HepG2 (cell line): ENCODE measurements at regions not wholly inside any gene's neighbourhood (a gene's known extent, or its start where the extent isn't known, plus 50 kb on each side); places are given as distances from the start of the nearest gene placed in this dataset.

Experiments
- ATAC-seq: fragments of 200-7000 bp; cut with Tn5 transposase; 3 replicates; pipeline ENCODE4 v1.9.1; 2020; ENCODE audit warnings: mild to moderate bottlenecking, moderate library complexity
- BruUV-seq: library from RNA; stranded (reverse); fragments of 400-500 nt; replicated peaks from 2 replicates; lab custom pipeline; 2021; lab: Mats Ljungman, UMichigan
- CTCF ChIA-PET: fragments of 300-600 bp; formaldehyde crosslinking; extraction: SDS; loops from one replicate; lab custom pipeline; 2021; ENCODE audit warnings: low total read pairs, inconsistent platforms, low intra/inter-chr PET ratio; lab: Yijun Ruan, JAX
- POLR2A ChIA-PET: fragments of 350-600 bp; sonication (Branson Sonifier 250); formaldehyde crosslinking; loops from one replicate; lab custom pipeline; 2020; ENCODE audit warnings: antibody characterized with exemption, inconsistent platforms; lab: Yijun Ruan, JAX
- DNase-seq: peaks from one replicate; pipeline ENCODE4 v3.0.0-alpha.2; 2015; ENCODE audit warnings: low spot score
- FAIRE-seq: peaks from 3 replicates; lab custom pipeline; 2011; peaks lifted over from hg19 to GRCh38; lab: Jason Lieb, UNC
- H2AFZ ChIP-seq: one replicate; pipeline ENCODE4 v1.6.1; 2011; ENCODE audit warnings: low read length, inconsistent platforms
- H3K27ac ChIP-seq: fragments of 300-600 bp; 3 replicates; pipeline ENCODE4 v1.8.0; 2011; ENCODE audit warnings: mixed run types, mild to moderate bottlenecking, mixed read lengths, low read length, inconsistent platforms; ENCODE audit not compliant: insufficient read depth; ENCODE audit errors: extremely low read length
- H3K27me3 ChIP-seq, 2 experiments: fragments of 200-600 bp in 1 of 2; 2 replicates in 1 of 2; 3 replicates in 1 of 2; pipeline versions ENCODE4 v1.6.0 to v1.8.0; 2011; ENCODE audit warnings: low read length in 2 of 2, mild to moderate bottlenecking in 2 of 2, moderate library complexity in 2 of 2, inconsistent platforms in 1 of 2; ENCODE audit not compliant: insufficient read depth in 2 of 2, control insufficient read depth in 1 of 2
- H3K36me3 ChIP-seq, 2 experiments: fragments of 200-600 bp in 1 of 2; replicated peaks in 1 of 2; 2 replicates in 1 of 2; 3 replicates in 1 of 2; pipeline versions ENCODE4 v1.5.1 to v1.8.0; 2011; ENCODE audit warnings: low read length in 2 of 2, inconsistent platforms in 1 of 2; ENCODE audit not compliant: insufficient read depth in 2 of 2, control insufficient read depth in 1 of 2
- H3K4me1 ChIP-seq: 2 replicates; pipeline ENCODE4 v1.5.1; 2012; ENCODE audit warnings: low read length, inconsistent platforms; ENCODE audit not compliant: insufficient read depth
- H3K4me2 ChIP-seq: 2 replicates; pipeline ENCODE4 v1.6.0; 2011; ENCODE audit warnings: low read depth, low read length, inconsistent platforms
- H3K4me3 ChIP-seq, 3 experiments: fragments of 200-600 bp in 1 of 3; sonication (generic), shearing (Covaris generic) in 1 of 3; replicated peaks in 1 of 3; 2 replicates each; pipeline ENCODE4 v1.5.1; 2011 to 2016; ENCODE audit warnings: low read length in 3 of 3, inconsistent platforms in 2 of 3, low read depth in 2 of 3, mild to moderate bottlenecking in 2 of 3, control low read depth in 1 of 3, mixed read lengths in 1 of 3; ENCODE audit not compliant: insufficient read depth in 1 of 3
- H3K79me2 ChIP-seq: one replicate; pipeline ENCODE4 v1.6.1; 2011; ENCODE audit warnings: low read length, inconsistent platforms; ENCODE audit not compliant: insufficient read depth
- H3K9ac ChIP-seq: 2 replicates; pipeline ENCODE4 v1.6.0; 2011; ENCODE audit warnings: mild to moderate bottlenecking, low read depth, low read length, inconsistent platforms; ENCODE audit not compliant: insufficient read depth
- H3K9me3 ChIP-seq: 2 replicates; pipeline ENCODE4 v1.5.1; 2012; ENCODE audit warnings: mild to moderate bottlenecking, low read length
- H4K20me1 ChIP-seq: 2 replicates; pipeline ENCODE4 v1.6.0; 2011; ENCODE audit warnings: inconsistent platforms, mild to moderate bottlenecking, low read length, moderate library complexity; ENCODE audit not compliant: insufficient read depth
- GLI4 ChIP-seq: sonication (generic); formaldehyde crosslinking; IDR thresholded peaks from 2 replicates; pipeline ENCODE4 v1.5.1; 2020; ENCODE audit warnings: missing genetic modification reagents, mild to moderate bottlenecking, moderate library complexity, borderline replicate concordance
- MAF1 ChIP-seq: sonication (generic); formaldehyde crosslinking; IDR thresholded peaks from 2 replicates; pipeline ENCODE4 v1.5.0; 2020; ENCODE audit warnings: missing genetic modification reagents, borderline replicate concordance
- NFYB ChIP-seq: sonication (generic); formaldehyde crosslinking; IDR thresholded peaks from 2 replicates; pipeline ENCODE4 v1.4.0; 2020; ENCODE audit warnings: missing genetic modification reagents
- ZNF234 ChIP-seq: sonication (generic); formaldehyde crosslinking; conservative IDR thresholded peaks from 2 replicates; pipeline ENCODE4 v1.5.1; 2020; ENCODE audit warnings: mild to moderate bottlenecking, missing genetic modification reagents
- ZNF343 ChIP-seq: sonication (generic); formaldehyde crosslinking; IDR thresholded peaks from 2 replicates; pipeline ENCODE4 v1.4.0; 2020; ENCODE audit warnings: mild to moderate bottlenecking, missing genetic modification reagents
- ZNF549 ChIP-seq: sonication (generic); formaldehyde crosslinking; IDR thresholded peaks from 2 replicates; pipeline ENCODE4 v1.5.0; 2020; ENCODE audit warnings: missing genetic modification reagents
- ZNF674 ChIP-seq: sonication (generic); formaldehyde crosslinking; IDR thresholded peaks from 2 replicates; pipeline ENCODE4 v1.5.0; 2020; ENCODE audit warnings: low read depth, mild to moderate bottlenecking, missing genetic modification reagents
- ZNF7 ChIP-seq: IDR thresholded peaks from 2 replicates; pipeline ENCODE4 v1.6.1; 2016; ENCODE audit warnings: missing biosample characterization, missing genetic modification reagents
- WGBS: methylation state at CpG from one replicate; pipeline ENCODE4 v1.1.6; 2017; ENCODE audit warnings: low lambda C conversion rate; 5-methylcytosine and 5-hydroxymethylcytosine counted together
- in situ Hi-C: cut with HindIII; loops from 2 replicates; pipeline ENCODE4 v1.10.0; 2017; ENCODE audit warnings: low pct_unique_long_range_greater_than_20kb; ENCODE audit not compliant: extremely low pct_ligation_motif_present
- intact Hi-C: fragments of 100-400 bp; cut with micrococcal nuclease; formaldehyde crosslinking; loops from one replicate; pipeline ENCODE4 v1.10.0; 2022; ENCODE audit not compliant: unreplicated experiment
- TF ChIP-seq, protein P1 (sequence below): sonication (generic); formaldehyde crosslinking; IDR thresholded peaks from 2 replicates; pipeline ENCODE4 v1.5.0; 2020; ENCODE audit warnings: missing genetic modification reagents
- TF ChIP-seq, protein P2 (sequence below), 2 experiments: sonication (generic) in 1 of 2; formaldehyde crosslinking in 1 of 2; IDR thresholded peaks; 2 replicates each; pipeline versions ENCODE4 v1.4.0 to v1.6.1; 2016 to 2020; ENCODE audit warnings: borderline replicate concordance in 1 of 2, low read depth in 1 of 2, mild to moderate bottlenecking in 1 of 2, missing genetic modification reagents in 1 of 2
- TF ChIP-seq, protein P3 (sequence below): sonication (generic); formaldehyde crosslinking; IDR thresholded peaks from 2 replicates; pipeline ENCODE4 v1.8.0; 2022; ENCODE audit warnings: mild to moderate bottlenecking, missing genetic modification reagents, moderate library complexity
- TF ChIP-seq, protein P4 (sequence below): sonication (generic); formaldehyde crosslinking; IDR thresholded peaks from 2 replicates; pipeline ENCODE4 v1.5.0; 2020; ENCODE audit warnings: missing genetic modification reagents

DNA sequence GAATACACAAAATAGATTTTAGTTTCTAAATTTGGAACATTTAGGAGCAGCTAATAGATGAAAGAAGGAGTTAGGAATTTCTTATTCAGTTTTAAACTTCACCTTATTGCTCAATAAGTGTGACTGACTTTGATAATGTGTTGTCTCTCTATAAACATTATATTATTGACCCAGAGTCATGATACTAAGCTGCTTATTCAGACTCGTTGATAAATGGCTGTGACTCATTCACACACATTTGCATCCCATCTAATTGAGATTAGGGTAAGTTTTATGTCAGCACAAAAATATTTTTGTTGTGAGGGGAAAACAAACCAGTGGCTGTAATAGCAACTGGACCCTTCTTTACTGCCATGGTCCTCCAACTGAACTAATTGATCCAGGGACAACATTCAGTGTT, 137.6 kb downstream of the GOLIM4 start:
- intact Hi-C loops (no loop called here), in situ Hi-C loops (no loop called here)
- FAIRE-seq (no peak), ATAC-seq (no peak), DNase-seq (no peak)
- H3K27me3 ChIP-seq = no peaks in the 10 kb centered on the region
- no peak overlapping the region for H2AFZ ChIP-seq
- H3K4me1 ChIP-seq = no peaks in the 10 kb centered on the region
- H3K9ac ChIP-seq = no peak overlapping the region
- BruUV-seq = no TSS peak
- POLR2A ChIA-PET = no interaction called here
- no peaks in the 10 kb centered on the region for H4K20me1 ChIP-seq
- H3K79me2 ChIP-seq = no peaks in the 10 kb centered on the region
- H3K27ac ChIP-seq = no peak overlapping the region
- no peaks in the 10 kb centered on the region for H3K36me3 ChIP-seq
- no peak overlapping the region for H3K4me3 ChIP-seq
- no peak for TF ChIP-seq NFYB
- TF ChIP-seq, protein P1, sequence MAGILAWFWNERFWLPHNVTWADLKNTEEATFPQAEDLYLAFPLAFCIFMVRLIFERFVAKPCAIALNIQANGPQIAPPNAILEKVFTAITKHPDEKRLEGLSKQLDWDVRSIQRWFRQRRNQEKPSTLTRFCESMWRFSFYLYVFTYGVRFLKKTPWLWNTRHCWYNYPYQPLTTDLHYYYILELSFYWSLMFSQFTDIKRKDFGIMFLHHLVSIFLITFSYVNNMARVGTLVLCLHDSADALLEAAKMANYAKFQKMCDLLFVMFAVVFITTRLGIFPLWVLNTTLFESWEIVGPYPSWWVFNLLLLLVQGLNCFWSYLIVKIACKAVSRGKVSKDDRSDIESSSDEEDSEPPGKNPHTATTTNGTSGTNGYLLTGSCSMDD = no peak
- WGBS = 0% methylated on average over 1 of the region's 1 CpG
- no peak overlapping the region for H3K4me2 ChIP-seq
- CTCF ChIA-PET = no interaction called here
- H3K9me3 ChIP-seq = no peaks in the 10 kb centered on the region

DNA sequence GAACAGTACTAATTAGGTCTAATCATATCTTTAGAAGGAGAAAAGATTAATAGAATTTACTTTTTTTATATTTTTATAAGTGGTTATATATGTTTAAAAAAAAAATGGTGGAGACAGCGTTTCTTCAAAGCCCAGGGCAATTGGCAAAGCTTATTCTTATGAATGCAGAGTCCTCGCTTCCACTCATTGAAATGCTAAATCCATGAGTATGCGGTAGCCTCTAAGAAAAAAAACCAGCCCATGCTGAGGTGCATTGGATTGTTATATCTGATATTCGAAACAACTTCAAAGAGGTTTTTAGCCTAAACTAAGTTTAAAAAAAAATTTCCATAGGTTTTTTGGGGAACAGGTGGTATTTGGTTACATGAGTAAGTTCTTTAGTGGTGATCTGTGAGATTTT, 142.8 kb downstream of the GOLIM4 start:
- Histone ChIP-seq H3K4me2 (no peak overlapping the region), H3K27ac (no peak overlapping the region), H3K36me3 (no peaks in the 10 kb centered on the region), H3K27me3 (no peaks in the 10 kb centered on the region), H3K4me1 (no peaks in the 10 kb centered on the region), H3K79me2 (no peaks in the 10 kb centered on the region), H3K9ac (no peak overlapping the region), H4K20me1 (no peaks in the 10 kb centered on the region), H3K9me3 (no peaks in the 10 kb centered on the region), H3K4me3 (no peak overlapping the region), H2AFZ (no peak overlapping the region)
- ChIA-PET POLR2A (no interaction called here), CTCF (no interaction called here)
- in situ Hi-C loops (no loop called here), intact Hi-C loops (no loop called here)
- DNase-seq = no peak
- 31% methylated on average over 4 of the region's 4 CpGs for WGBS
- ATAC-seq = no peak
- BruUV-seq = no TSS peak
- no peak for FAIRE-seq
- TF ChIP-seq ZNF234 (CRISPR knock-in tag) (no peak), ZNF674 (CRISPR knock-in tag) (no peak), ZNF7 (CRISPR knock-in tag) (no peak), MAF1 (no peak), ZNF549 (CRISPR knock-in tag) (no peak), ZNF343 (no peak), GLI4 (CRISPR knock-in tag) (no peak)
- TF ChIP-seq, protein P2, sequence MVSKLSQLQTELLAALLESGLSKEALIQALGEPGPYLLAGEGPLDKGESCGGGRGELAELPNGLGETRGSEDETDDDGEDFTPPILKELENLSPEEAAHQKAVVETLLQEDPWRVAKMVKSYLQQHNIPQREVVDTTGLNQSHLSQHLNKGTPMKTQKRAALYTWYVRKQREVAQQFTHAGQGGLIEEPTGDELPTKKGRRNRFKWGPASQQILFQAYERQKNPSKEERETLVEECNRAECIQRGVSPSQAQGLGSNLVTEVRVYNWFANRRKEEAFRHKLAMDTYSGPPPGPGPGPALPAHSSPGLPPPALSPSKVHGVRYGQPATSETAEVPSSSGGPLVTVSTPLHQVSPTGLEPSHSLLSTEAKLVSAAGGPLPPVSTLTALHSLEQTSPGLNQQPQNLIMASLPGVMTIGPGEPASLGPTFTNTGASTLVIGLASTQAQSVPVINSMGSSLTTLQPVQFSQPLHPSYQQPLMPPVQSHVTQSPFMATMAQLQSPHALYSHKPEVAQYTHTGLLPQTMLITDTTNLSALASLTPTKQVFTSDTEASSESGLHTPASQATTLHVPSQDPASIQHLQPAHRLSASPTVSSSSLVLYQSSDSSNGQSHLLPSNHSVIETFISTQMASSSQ (IDR thresholded peaks at IDR 0.05; ENCODE audit: low read depth) = no peak
- TF ChIP-seq, protein P2 (CRISPR knock-in tag; IDR thresholded peaks at IDR 0.05; ENCODE audit: borderline replicate concordance) = no peak
- TF ChIP-seq, protein P3, sequence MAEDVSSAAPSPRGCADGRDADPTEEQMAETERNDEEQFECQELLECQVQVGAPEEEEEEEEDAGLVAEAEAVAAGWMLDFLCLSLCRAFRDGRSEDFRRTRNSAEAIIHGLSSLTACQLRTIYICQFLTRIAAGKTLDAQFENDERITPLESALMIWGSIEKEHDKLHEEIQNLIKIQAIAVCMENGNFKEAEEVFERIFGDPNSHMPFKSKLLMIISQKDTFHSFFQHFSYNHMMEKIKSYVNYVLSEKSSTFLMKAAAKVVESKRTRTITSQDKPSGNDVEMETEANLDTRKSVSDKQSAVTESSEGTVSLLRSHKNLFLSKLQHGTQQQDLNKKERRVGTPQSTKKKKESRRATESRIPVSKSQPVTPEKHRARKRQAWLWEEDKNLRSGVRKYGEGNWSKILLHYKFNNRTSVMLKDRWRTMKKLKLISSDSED (CRISPR knock-in tag) = no peak
- TF ChIP-seq, protein P4, sequence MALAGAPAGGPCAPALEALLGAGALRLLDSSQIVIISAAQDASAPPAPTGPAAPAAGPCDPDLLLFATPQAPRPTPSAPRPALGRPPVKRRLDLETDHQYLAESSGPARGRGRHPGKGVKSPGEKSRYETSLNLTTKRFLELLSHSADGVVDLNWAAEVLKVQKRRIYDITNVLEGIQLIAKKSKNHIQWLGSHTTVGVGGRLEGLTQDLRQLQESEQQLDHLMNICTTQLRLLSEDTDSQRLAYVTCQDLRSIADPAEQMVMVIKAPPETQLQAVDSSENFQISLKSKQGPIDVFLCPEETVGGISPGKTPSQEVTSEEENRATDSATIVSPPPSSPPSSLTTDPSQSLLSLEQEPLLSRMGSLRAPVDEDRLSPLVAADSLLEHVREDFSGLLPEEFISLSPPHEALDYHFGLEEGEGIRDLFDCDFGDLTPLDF (CRISPR knock-in tag) = no peak
